T-helper 17 cell (primary cell): ENCODE measurements at regions not wholly inside any gene's neighbourhood (a gene's known extent, or its start where the extent isn't known, plus 50 kb on each side); places are given as distances from the start of the nearest gene placed in this dataset.

Experiments
- ATAC-seq: fragments of 150-1000 bp; cut with Tn5 transposase; 2 replicates; pipeline ENCODE4 v1.10.0; 2021; ENCODE audit warnings: mild to moderate bottlenecking, moderate library complexity
- DNase-seq, 3 donors: peaks; one replicate each; pipeline versions ENCODE4 v3.0.0 to v3.0.0-alpha.2; 2020 to 2021
- H3K9me3 ChIP-seq: one replicate; pipeline ENCODE4 v1.7.0; 2013; ENCODE audit warnings: low read length, mild to moderate bottlenecking; ENCODE audit not compliant: control insufficient read depth, poor library complexity, severe bottlenecking
- H3K27ac Mint-ChIP-seq: one replicate; pipeline ENCODE4 v1.8.0; 2022; ENCODE audit warnings: mild to moderate bottlenecking, moderate library complexity, mixed read lengths
- H3K27me3 Mint-ChIP-seq: one replicate; pipeline ENCODE4 v1.8.0; 2022; ENCODE audit warnings: mixed read lengths
- H3K36me3 Mint-ChIP-seq: one replicate; pipeline ENCODE4 v1.8.0; 2022; ENCODE audit warnings: low read depth, mixed read lengths
- H3K4me1 Mint-ChIP-seq: one replicate; pipeline ENCODE4 v1.8.0; 2022; ENCODE audit warnings: mild to moderate bottlenecking, mixed read lengths
- H3K4me3 Mint-ChIP-seq: one replicate; pipeline ENCODE4 v1.8.0; 2022; ENCODE audit warnings: mild to moderate bottlenecking, moderate library complexity, mixed read lengths

- Mint-ChIP-seq H3K4me1 (no peaks in the 10 kb centered on the region), H3K36me3 (peaks cover 5% of the 10 kb centered on the region), H3K27me3 (peaks cover 64% of the 10 kb centered on the region), H3K4me3 (no peak overlapping the region), H3K27ac (no peak overlapping the region)
- no peak for DNase-seq
- H3K9me3 ChIP-seq = no peaks in the 10 kb centered on the region
- no peak for ATAC-seq
Observed at GRCh38 chr2:224257156-224257555, 144.8 kb downstream of the FAM124B start.

GRCh38 chr2:224253464-224253863 is 148.4 kb downstream of the FAM124B start:
- no peak overlapping the region for H3K4me3 Mint-ChIP-seq
- no peak for ATAC-seq
- H3K36me3 Mint-ChIP-seq = peaks cover 3% of the 10 kb centered on the region
- H3K27me3 Mint-ChIP-seq = peaks cover 45% of the 10 kb centered on the region
- no peaks in the 10 kb centered on the region for H3K9me3 ChIP-seq
- no peak overlapping the region for H3K27ac Mint-ChIP-seq
- DNase-seq = no peak
- H3K4me1 Mint-ChIP-seq = no peaks in the 10 kb centered on the region

DNA sequence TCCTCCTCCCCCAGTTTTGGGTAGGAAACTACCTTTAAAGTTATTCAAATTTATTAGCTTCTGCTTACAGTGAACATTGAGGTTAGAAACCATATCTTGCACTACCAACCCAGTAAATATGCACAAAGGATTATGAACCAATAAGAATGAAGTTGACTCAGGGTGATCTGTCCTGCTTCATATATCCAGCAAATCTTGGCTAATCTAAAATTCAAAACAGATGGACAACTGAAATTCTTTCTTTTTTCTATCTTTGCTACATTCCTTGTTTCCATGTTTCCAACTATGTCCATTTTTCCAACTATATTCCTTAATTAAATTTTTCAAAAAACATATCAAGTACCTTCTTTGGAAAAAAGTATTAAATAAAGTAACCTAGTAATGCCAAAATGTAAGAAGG is 149.3 kb downstream of the FAM124B start:
- no peak overlapping the region for H3K27ac Mint-ChIP-seq
- ATAC-seq = no peak
- H3K9me3 ChIP-seq = no peaks in the 10 kb centered on the region
- no peak overlapping the region for H3K4me3 Mint-ChIP-seq
- peaks cover 40% of the 10 kb centered on the region for H3K27me3 Mint-ChIP-seq
- H3K4me1 Mint-ChIP-seq = no peaks in the 10 kb centered on the region
- H3K36me3 Mint-ChIP-seq = peaks cover 3% of the 10 kb centered on the region
- no peak for DNase-seq

DNA sequence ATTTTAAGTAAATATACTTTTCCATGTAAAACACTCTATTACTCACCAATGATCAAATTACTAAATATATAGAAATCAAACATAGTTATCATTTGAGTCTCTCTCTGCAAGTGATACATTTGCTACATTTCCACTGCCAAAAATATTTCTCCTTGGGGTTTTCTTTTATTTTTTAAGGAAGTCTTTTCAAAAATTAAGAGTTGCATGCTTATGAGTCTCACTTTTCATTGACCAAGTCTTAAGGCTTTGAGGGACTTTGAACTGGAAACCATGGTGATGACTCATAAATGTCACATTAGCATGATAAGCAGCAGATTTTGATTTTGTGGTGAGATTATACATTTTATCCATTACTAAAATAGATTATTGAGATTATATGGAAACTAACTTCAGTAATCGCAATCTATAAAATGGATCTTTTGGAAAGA is 152.9 kb downstream of the FAM124B start:
- Mint-ChIP-seq H3K27me3 (peaks cover 21% of the 10 kb centered on the region), H3K27ac (no peak overlapping the region), H3K36me3 (no peaks in the 10 kb centered on the region), H3K4me3 (no peak overlapping the region), H3K4me1 (no peaks in the 10 kb centered on the region)
- no peaks in the 10 kb centered on the region for H3K9me3 ChIP-seq
- DNase-seq (no peak), ATAC-seq (no peak)

GRCh38 chr2:224242561-224242960 is 159.3 kb downstream of the FAM124B start:
- DNase-seq = no peak
- Mint-ChIP-seq H3K27ac (no peak overlapping the region), H3K4me3 (no peak overlapping the region), H3K27me3 (peaks cover 22% of the 10 kb centered on the region), H3K4me1 (no peaks in the 10 kb centered on the region), H3K36me3 (no peaks in the 10 kb centered on the region)
- no peak for ATAC-seq
- H3K9me3 ChIP-seq = no peaks in the 10 kb centered on the region

- Mint-ChIP-seq H3K4me3 (no peak overlapping the region), H3K27me3 (peaks cover 27% of the 10 kb centered on the region), H3K36me3 (no peaks in the 10 kb centered on the region), H3K27ac (no peak overlapping the region), H3K4me1 (no peaks in the 10 kb centered on the region)
- no peaks in the 10 kb centered on the region for H3K9me3 ChIP-seq
- no peak for ATAC-seq
- DNase-seq = no peak
Observed at GRCh38 chr2:224241812-224242211, 160.1 kb downstream of the FAM124B start.

DNA sequence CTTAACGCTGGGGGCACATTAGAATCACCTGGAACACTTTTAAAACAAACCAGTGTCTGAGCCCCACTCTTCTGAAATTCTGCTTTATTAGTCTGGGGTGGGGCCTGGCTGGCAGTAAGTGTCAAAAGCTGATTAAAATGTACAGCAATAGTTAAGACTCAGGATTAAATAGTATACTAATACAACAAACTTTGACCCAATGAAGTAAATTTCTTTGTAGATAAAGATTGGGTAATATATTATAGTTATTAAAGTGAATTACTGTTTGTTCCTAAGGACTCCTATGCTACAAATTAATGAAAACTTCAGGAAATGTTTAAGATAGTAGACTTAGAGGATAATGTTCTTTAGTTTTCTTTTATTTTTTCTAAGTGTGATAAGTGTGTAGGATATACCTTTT is 160.9 kb downstream of the FAM124B start:
- H3K27me3 Mint-ChIP-seq = peaks cover 27% of the 10 kb centered on the region
- no peaks in the 10 kb centered on the region for H3K9me3 ChIP-seq
- ATAC-seq (no peak), DNase-seq (no peak)
- H3K36me3 Mint-ChIP-seq = no peaks in the 10 kb centered on the region
- H3K4me3 Mint-ChIP-seq = no peak overlapping the region
- H3K4me1 Mint-ChIP-seq = no peaks in the 10 kb centered on the region
- no peak overlapping the region for H3K27ac Mint-ChIP-seq

DNA sequence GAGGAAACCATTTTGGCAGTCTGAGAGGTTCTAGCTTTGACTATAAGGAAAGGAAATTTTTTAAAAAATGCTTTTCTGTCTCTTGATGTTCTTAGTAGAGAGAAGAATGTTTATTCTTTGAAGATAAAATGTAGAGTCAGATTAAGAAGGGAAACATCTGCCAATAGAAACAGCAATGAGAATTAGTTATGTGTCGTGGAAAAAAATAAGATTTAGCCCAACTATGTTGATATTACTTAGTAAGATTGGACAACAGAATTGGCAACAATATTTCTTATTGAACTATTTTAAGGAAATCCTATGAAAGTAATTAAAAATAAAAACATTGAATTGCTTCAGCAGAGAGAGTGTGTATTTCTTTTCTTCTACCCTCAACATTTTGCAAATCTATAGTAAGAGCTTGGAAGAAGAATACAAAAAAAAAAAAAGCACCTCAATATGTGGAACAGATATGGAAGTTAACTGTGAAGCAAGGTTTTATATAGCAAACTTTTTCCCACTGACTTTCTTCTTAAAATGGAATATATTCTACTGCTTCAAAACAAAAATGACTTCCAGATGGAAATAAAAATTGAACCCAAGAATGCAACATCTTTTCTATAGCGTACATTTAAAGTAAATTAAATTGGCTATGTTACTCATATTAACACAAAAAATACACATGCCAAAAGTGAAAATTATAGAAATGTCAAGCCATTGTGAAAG is 177.9 kb downstream of the FAM124B start:
- ATAC-seq (no peak), DNase-seq (no peak)
- no peak overlapping the region for H3K4me3 Mint-ChIP-seq
- H3K36me3 Mint-ChIP-seq = no peaks in the 10 kb centered on the region
- no peaks in the 10 kb centered on the region for H3K4me1 Mint-ChIP-seq
- no peak overlapping the region for H3K27ac Mint-ChIP-seq
- peaks cover 57% of the 10 kb centered on the region for H3K27me3 Mint-ChIP-seq
- no peaks in the 10 kb centered on the region for H3K9me3 ChIP-seq

DNA sequence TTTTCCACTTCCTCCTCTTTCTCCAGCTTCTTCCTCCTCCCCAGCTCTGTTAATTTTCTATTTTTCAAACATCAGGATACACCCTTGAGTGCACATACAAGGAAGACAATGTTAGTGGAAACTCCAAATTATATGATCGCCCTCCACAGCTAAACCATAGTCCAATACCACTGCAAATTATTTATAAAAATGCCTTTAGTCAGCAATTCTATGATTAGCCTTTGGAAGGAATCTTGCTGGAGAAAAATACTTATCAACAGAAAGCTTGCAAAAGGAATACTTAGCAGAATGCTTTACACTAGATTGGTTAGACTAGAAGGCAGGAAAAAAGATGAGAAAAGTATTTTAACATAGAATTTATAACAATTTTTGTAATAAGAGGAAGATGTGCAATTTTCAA is 178.9 kb downstream of the FAM124B start:
- no peak overlapping the region for H3K4me3 Mint-ChIP-seq
- peaks cover 49% of the 10 kb centered on the region for H3K27me3 Mint-ChIP-seq
- no peaks in the 10 kb centered on the region for H3K36me3 Mint-ChIP-seq
- no peaks in the 10 kb centered on the region for H3K9me3 ChIP-seq
- H3K4me1 Mint-ChIP-seq = no peaks in the 10 kb centered on the region
- no peak for DNase-seq
- ATAC-seq = no peak
- no peak overlapping the region for H3K27ac Mint-ChIP-seq

DNA sequence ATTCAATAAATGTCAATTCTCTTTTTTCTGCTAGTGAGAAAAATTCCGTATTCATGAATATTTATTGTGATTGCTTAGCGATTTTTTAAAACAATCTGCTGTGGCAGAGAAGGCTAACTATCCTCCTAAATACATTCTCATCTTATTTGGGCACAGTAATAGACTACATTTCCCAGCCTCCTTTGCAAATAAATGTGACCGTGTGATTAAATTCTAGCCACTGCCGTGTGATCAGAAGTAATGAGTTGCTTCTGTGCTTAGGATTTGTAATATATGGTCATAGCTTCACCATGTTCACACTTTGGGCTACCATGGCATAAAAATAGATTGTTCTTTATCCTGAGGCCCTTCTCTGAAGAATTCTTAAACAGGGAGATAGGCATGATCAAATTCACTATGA is 179.6 kb downstream of the FAM124B start:
- peaks cover 47% of the 10 kb centered on the region for H3K27me3 Mint-ChIP-seq
- no peaks in the 10 kb centered on the region for H3K36me3 Mint-ChIP-seq
- H3K4me3 Mint-ChIP-seq = no peak overlapping the region
- ATAC-seq = no peak
- DNase-seq = no peak
- no peaks in the 10 kb centered on the region for H3K4me1 Mint-ChIP-seq
- no peaks in the 10 kb centered on the region for H3K9me3 ChIP-seq
- H3K27ac Mint-ChIP-seq = no peak overlapping the region

GRCh38 chr2:224221455-224221913 is 180.4 kb downstream of the FAM124B start:
- H3K4me3 Mint-ChIP-seq = no peak overlapping the region
- ATAC-seq (no peak), DNase-seq (no peak)
- no peaks in the 10 kb centered on the region for H3K36me3 Mint-ChIP-seq
- H3K27me3 Mint-ChIP-seq = peaks cover 39% of the 10 kb centered on the region
- H3K9me3 ChIP-seq = no peaks in the 10 kb centered on the region
- H3K4me1 Mint-ChIP-seq = no peaks in the 10 kb centered on the region
- no peak overlapping the region for H3K27ac Mint-ChIP-seq

GRCh38 chr2:224220586-224221255 is 181.2 kb downstream of the FAM124B start:
- Mint-ChIP-seq H3K27me3 (peaks cover 38% of the 10 kb centered on the region), H3K4me1 (no peaks in the 10 kb centered on the region), H3K4me3 (no peak overlapping the region), H3K27ac (no peak overlapping the region), H3K36me3 (no peaks in the 10 kb centered on the region)
- H3K9me3 ChIP-seq = no peaks in the 10 kb centered on the region
- DNase-seq (no peak), ATAC-seq (no peak)

DNA sequence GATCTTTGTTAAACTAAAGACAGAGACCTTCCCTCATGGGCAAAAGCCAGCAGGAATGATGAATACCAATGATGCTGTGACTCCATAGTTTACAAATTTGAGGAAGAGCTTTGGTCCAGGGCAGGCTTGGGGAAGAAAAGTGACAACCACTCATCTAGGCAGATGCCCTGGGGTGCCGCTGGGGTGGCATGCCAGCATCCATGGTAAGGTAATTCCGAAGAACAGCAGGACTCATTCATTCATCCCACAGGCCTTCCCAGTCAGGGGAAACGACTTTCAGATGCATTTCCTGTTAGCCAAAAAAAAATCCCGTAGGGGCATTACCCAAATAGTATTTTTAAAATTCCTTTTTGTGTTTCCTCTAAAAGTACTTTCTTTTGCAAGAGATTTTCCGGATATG is 180.7 kb upstream of the SERPINE2 start:
- no peak overlapping the region for H3K4me3 Mint-ChIP-seq
- peaks cover 41% of the 10 kb centered on the region for H3K27me3 Mint-ChIP-seq

GRCh38 chr2:224217962-224218347 is 178.9 kb upstream of the SERPINE2 start:
- no peak for DNase-seq
- no peaks in the 10 kb centered on the region for H3K9me3 ChIP-seq
- ATAC-seq = no peak
- no peak overlapping the region for H3K4me3 Mint-ChIP-seq
- H3K27ac Mint-ChIP-seq = no peak overlapping the region
- H3K36me3 Mint-ChIP-seq = no peaks in the 10 kb centered on the region
- peaks cover 52% of the 10 kb centered on the region for H3K27me3 Mint-ChIP-seq
- H3K4me1 Mint-ChIP-seq = no peaks in the 10 kb centered on the region

More for the DNA sequence above, 180.7 kb upstream of the SERPINE2 start:
- Mint-ChIP-seq H3K36me3 (no peaks in the 10 kb centered on the region), H3K4me1 (no peaks in the 10 kb centered on the region), H3K27ac (no peak overlapping the region)
- DNase-seq = no peak
- no peak for ATAC-seq
- H3K9me3 ChIP-seq = no peaks in the 10 kb centered on the region
